HuH-7 (cell line): ENCODE measurements at regions not wholly inside any gene's neighbourhood (a gene's known extent, or its start where the extent isn't known, plus 50 kb on each side); places are given as distances from the start of the nearest gene placed in this dataset.

Experiments used
- DNase-seq: peaks from one replicate; pipeline ENCODE4 v3.0.0; 2011; ENCODE audit warnings: low spot score

DNA sequence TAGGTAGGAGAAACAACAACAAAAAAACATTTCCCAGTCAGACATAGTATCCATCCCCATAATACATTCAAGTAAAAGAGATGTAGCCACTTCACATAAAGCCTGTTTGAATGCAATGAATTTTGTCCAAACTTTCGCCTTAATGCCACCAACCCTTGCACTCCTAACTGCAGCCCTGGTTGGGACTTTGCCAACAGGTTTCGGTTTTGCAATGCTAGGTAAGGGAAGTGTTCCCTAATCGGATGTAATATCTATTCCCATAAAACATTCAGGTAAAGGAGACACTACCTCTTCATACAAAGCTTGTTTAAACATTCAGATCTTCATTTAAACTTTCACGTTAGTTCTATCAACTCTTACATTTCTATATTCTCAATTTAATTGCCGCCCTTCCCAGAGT is 336.1 kb downstream of the DRD1 start:
- no peak for DNase-seq

DNA sequence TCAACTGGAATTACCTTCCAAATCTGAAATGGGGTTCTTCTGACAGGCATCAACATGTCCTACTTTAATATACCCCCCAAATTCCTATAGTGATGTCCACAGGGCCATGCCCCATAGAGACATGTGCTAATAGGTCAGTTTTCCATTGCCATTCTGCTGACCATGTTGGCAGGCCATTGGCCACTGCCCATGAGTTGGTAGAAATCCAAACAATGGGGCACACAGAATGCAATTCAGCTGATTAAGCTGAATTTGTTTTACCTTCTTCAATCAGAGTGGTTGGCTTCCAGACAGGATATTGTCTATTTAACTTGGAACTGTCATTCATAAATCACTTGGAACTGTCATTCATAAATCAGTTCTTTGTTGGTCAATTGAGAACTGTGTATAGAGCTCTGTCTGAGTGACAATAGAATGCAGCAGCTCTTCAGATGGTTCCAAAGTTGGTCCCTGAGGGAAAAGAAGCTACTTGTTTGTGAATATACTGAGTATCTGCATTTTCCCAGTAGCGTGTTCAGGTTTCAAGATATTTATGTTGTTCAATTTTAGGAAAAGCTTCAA is 336.9 kb downstream of the DRD1 start:
- DNase-seq = no peak

DNA sequence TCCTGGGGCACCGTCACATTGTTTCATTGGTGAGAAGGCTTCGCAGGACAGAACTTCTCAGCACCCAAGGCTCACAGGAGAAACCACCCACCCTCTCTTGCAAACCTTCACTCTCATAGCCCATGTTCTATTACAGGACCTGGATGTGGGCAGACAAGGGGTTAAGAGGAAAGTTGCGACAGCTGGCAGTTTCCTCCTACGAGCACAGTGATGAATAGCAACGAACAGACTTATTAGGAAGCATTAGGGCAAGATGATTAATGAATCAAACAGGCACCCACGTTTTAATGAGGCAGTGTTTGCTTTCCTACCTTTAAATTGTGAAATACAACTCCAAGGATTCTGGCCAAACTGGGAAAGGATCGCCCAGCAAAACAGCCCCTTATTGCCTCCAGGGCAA is 339.3 kb downstream of the DRD1 start:
- DNase-seq = no peak

DNA sequence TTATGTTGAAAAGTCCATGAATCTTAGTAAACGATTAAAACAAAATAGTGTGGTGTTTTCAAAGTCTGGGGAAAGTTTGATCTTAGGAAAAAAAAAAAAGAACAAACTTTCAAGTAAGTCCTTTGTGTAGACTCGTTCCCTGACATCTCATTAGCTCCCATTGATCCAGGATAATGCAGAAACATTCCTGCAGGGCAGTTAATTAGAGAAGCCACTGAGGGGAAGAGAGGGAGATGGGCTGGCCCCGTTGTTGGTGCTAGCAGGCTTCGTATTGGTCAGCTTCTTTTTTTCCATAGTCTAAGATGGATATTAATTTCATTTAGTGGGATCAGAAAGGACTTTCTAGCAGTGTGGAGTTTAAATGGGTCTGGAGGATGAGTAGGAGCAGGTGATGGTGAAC is 340.2 kb downstream of the DRD1 start:
- no peak for DNase-seq

DNA sequence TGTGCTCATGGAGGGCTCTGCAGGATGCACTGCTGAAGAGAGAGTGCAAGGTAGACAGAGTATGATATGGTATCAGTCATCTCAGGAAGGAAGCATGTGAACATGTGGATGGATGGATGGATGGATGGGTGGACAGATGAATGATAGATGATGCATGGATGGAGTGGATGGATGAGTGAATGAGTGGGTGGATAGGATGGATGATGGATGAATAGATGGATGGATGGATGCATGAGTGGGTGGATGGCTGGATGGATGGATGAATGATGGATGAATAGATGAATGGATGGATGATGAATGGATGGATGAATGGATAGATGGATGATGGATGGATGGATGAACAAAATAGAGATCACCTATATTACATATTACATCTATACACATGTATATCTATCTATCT is 341.3 kb downstream of the DRD1 start:
- no peak for DNase-seq

DNA sequence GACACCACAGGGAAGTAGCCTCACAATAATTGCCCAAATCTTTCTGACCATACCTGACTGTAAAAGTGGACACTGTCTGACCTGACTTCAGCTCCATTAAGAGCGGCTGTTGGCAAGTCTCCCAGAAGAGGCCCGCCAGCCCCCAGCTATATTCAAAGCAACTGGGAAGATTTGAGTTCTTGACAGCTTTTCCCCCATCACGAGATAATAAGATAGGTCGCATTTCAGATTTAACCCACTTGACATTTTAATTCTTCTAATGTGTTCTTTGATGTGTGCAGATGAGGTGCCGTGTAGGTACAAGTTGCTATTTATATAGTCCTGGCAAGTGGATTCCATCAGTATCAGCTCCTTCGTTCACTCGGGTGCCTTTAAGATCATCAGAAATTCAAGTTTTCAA is 345.7 kb downstream of the DRD1 start:
- DNase-seq = no peak

DNA sequence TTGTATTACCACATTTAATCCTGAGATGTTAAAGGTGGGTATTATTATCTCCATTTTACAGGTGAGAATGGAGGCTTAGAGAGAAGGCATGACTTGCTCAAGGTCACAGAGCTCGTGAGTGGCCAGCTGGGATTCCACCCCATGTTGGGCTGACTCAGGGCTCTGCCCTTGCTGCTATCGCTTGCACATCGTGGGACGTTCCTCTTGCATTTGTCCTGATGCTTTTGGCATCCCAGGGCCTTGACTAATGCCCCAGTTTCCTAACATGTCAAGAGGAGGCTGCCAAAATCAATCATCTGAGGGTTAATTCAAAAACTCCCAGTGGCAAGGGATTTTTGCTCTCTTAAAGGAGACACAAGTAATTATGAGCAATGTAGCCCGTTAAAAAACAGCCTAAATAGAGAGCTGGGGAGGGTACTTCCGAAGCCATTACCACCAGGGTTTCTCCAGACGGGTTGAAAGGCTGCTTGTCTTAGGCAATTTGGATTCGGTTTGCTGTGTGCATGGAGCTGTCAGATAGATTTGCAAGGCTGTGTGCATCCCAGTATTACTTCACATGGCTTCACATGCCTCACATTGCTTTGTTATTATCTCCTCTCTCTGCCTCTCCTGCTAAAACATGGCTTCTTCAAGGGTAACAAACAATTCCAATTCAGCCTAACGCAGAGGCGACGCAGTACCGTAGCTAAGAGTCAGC is 347.4 kb downstream of the DRD1 start:
- DNase-seq = no peak

DNA sequence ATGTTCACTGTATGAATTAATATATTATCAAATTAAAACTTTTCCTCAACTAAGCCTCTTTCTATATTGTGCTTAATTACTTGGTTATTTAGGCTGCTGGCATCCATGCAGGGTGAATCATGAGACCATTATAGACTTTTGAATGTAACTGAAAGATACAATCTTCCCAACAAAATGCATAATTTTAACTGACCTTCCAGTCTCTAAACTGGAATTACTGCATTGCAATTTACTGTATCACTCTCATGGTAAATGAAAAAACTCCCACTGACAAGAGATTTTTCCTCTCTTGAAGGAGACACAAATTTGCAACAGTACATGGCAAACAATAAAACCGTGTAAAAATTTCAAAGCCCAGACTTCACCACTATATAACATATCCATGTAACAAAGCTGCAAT is 349.5 kb downstream of the DRD1 start:
- no peak for DNase-seq

DNA sequence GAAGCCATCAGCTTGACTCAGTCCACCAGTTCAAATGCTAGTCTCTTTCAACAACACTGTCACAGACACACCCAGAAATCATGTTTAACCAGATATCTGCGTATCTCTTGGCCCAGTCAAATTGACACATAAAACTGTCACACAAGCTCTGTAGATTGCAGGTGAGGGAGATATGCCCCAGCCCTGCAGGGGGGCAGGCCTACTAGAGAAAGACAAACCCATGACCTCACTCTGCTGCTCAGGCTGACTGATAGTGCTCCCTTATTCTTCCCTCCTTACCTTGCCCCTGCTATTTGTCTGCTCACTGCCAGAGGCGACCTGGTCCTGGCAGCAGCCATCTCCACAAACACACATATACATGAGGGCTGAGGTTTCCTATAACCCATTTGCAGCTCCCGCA is 351.3 kb downstream of the DRD1 start:
- no peak for DNase-seq

DNA sequence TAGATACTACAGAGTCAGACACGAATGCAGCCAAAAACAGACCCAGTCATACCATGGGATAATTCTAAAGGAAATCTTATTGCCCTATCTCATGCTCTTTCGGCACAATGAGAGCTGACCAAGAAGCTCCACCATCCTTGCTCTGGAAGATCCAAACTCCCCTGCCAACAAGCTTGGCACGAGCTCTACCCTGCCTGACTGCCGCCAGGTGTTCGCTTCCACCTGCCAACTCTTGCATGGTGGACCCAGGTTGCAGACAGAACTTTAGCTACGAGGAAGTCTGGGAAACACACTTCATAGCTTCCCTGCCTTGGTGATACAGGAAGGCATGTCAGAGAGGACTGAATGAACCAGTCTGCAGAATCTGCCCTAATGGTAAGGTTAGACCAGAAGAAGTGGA is 355.0 kb downstream of the DRD1 start:
- no peak for DNase-seq

DNA sequence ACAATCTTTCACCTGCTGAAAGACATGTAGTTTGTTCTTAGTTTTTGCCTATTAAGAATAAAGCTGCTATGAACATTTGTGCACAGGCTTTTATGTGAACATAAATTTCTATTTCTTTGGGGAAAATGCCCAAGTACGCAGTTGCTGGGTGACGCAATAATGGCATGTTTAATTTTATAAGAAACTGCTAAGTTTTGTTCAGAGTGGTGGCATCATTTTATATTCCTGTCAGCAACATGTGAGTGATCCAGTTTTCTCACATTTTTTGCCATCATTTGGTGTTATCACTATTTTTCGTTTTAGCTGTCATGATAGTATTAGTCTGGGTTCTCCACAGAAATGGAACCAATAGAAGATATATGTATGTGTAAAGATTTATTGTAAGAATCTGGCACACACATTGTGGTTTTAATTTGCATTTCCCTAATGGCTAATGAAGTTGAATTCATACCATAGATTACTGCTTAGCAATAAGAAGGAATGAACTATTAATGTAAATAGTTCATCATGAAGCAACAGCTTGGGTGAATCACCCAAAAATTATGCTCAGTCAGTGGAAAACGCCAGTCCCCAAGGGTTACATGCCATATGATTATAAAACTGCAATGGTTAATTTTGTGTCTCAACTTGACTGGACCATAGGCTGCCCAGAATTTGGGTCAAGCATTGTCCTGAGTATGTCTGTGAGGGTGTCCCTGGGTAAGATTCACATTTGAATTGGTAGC is 358.6 kb downstream of the MSX2 start:
- no peak for DNase-seq

DNA sequence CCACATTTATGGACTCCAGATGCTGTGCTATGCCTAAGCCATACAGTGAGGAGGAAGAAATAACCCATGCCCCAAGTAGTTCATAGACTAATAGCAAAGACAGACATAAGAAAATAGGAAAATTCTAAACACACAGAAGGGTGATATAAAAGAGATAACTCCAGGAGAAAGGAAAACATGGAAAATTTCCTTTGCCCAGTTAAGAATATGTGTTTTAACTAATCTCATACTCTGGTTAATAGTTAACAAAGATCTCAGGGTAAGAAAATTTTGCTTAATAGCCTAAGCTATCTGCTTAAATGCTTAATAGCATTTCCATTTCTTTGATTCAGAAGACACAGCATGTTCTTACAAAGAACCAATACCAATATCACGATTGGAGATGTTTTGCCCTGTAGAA is 358.0 kb downstream of the MSX2 start:
- DNase-seq = no peak

DNA sequence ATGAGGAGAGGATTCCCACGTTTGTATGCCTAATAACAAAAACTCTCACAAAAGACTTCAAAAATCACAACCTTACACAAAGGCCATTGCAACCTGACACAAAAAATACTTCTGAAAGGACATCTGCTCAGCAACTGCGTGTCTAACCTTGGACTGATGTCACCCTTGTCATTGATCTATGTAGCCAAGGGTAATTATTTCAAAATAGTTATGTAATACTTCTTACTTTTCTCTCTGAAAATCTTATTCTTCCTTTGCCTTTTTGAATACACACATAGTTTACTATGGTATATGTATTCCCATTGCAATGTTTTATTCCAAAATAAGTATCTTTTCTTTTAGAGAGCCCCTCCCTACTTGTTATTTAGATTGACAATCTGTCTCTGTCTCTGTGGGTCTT is 355.3 kb downstream of the MSX2 start:
- no peak for DNase-seq

DNA sequence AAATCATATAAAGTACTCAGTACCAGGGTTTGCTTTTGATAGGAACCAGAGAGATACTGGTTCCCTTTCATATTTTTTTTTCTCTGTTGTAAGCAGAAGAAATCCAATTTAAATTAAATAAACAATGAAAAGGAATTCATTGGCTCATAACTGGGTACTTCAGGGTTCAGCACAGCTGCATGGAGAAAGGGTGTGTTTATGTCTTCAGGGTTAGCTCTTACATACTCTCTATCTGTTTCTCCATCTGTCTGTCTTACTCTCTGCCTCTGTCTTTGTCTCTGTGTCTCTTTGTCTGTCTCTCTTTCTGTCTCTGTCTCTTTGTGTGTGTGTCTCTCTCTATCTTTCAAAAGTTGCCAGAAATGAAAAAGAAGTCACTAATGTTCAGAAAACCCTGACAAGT is 345.9 kb downstream of the MSX2 start:
- DNase-seq = no peak

DNA sequence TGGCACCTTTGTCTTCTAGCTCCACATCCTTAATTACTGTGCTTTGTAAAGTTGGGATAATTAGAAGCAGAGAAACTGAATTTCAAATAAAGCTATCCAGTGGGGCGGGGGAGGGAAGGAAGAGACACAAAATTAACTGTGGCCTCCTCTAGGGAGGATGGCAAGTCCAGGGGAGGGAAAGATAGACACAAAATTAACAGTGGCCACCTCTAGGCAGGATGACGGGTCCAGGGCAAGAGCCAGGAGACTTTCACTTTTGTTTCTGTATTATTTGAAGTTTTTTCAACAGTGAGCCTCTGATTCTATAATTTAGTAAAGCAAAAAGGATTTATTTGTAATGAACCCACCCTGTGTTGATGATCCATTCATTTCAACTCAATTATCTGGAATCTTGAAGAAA is 335.9 kb downstream of the MSX2 start:
- DNase-seq = no peak

DNA sequence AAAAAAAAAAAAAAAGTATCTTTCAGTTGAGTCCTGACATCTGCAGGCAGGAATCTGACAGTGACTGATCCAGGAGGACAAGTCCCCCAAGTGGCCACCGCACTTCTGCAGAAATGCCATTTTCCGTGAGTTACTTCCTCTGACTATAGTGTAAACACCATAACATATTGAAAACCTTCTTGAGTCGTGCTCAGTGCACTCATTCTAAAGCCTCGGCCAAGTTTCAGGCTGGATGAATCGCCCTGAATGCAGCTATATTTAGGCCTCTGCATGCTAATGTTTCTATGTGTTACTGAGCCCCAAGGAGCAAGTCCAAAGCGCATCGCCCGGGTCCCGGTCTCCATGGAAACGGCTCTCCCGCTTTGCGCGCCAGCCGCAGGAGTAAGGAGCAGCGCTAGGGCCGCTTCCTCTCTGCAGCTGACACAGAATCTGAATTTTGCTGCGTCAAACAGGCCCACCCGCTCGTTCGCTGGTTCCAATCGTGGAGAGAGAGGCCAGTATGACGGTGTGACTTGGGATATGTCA is 335.4 kb downstream of the MSX2 start:
- no peak for DNase-seq

DNA sequence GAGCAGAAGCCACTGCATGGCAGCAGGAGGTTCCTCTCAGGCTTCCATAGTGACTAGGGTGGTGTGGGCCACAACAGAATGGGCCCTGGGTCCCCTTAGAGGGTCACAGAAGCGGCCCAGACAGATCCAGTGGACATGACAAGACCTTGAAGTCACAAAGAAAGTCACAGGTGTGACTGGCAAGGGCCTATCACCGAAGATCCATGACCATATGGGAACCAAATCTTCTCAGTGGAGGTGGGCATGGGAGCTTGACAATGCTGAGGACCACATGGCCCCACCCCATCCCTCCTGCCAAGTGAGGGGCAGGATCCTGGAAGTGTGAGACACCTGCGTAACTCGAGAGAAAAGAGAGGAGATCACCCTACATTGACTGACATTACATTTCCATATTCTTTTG is 332.4 kb downstream of the MSX2 start:
- no peak for DNase-seq

DNA sequence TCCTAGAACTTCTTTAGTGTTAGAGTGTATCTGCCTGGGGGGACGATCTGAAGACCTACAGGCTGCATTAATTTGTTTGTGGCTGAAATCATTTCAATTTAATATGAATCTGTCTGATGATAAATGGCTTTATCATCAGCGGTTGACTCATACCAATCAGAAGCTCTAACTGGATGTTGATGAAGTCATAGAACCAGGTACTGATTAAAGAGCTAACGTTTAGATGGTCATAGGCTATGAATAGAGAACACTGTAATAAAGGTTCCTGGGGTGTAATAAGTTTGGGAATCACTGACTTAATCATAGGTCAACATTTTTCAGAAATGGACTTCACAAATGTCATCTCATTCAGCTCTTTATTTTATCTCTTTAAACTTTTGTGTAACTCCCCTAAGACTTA is 329.9 kb downstream of the MSX2 start:
- no peak for DNase-seq

DNA sequence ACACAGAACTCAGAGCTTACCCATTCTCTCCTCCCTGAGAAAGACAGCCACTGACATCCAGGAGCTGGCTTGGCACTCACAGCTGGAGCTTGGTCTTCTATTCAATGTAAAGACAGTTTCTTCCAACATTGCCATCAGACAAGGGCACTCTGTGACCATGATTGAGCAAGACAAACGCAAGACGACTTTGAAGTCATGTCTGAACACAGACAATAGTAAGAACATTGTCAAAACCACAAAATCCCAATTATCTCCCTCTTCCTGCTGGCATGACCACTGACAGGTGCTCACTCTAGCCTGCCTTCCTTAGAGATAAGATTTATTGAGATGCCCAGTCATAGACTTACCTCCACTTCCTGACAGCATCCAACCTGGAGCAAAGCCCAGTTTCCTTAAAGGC is 328.0 kb downstream of the MSX2 start:
- DNase-seq = no peak

DNA sequence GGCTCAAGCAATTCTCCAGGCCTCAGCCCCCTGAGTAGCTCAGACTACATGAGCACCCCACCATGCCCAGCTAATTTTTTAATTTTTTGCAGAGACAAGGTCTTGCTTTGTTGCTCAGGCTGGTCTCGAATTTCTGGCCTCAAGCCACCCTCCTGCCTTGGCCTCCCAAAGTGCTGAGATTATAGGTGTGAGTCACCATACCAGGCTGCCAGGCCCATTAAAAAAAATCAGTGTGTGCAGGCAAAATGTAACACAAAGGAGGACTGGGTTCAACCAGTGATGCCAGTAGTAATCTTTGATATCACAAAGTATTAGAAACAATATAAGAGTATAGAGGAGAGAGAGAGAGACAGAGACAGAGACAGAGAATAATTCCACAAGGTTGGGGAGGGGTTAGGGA is 322.7 kb downstream of the MSX2 start:
- no peak for DNase-seq

DNA sequence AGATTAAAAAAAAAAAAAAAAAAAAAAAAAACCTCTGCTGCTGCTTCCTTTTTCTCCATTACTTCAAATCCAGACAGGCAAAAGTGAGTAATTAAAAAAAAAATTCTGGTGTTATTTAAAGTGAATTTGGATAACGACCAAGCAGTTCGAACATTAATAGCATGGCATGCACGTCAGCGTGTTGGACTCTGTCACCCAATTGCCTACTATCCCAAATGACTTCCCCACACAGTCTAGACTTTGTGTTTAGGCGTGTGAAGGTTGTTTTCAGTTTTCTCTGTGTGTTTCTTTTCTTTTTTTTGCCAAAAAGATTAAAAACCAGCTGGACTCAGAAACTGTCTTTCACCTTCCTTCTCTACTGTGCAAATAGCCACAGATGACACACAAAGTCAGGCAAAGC is 321.4 kb downstream of the MSX2 start:
- DNase-seq = no peak

DNA sequence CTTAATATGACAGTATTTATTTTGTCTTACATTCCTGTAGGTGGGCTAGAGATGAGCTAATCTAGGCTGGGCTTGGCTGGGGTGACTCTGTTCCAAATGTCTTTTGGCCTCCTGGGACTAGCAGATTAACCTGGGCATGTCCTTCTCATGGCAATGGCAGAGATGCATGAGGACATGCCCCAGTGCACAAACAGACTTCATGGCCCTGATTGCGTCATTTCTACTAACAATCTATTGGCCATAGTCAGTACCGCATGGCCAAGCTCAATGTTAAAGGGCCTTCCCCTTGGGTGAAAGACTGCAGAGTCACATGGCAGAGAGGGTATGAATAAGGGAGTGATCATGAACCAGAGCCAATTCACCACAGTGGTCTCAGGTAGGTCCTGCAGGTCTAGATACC is 313.4 kb downstream of the MSX2 start:
- no peak for DNase-seq

DNA sequence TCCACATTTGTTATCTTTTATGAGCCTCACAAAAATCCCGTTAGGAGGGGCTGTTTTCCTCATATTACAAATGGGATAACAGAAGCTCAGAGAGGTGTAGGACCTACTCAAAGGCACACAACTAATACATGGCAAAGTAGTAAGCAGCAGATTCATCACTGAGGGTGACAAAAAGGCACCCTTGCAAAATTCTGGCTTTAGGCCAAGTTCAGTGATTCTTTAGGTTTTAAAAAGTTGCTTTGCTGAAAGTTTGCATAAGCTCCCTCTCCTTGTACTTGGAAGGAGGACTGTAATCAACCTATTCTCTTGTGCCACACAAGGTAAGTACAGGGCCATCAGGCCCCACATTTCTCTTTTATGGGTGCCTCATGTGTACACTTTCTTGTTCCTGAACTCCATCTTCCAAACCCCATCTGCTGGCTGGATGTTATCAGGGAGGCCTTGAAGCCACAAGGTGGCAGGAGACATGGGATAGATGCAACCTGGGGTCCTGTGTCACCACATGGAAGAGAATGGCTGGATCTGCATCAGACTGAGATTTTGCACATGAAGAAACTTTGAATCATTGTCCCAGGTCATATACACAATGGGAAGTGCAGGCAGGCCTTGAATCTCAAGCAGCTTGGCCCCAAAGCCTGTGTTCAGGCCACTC is 311.6 kb downstream of the MSX2 start:
- no peak for DNase-seq
